Neuronal stem cell (in vitro differentiated cells): ENCODE measurements at regions not wholly inside any gene's neighbourhood (a gene's known extent, or its start where the extent isn't known, plus 50 kb on each side); places are given as distances from the start of the nearest gene placed in this dataset.

ENCODE experiments used
- DNase-seq: peaks from one replicate; pipeline ENCODE4 v3.0.0-alpha.2; 2013; ENCODE audit warnings: low spot score
- H2AFZ ChIP-seq: one replicate; pipeline ENCODE4 v1.6.1; 2013; ENCODE audit warnings: mild to moderate bottlenecking, low read length, inconsistent platforms
- H2AK5ac ChIP-seq: 2 replicates; pipeline ENCODE4 v1.6.1; 2013; ENCODE audit warnings: low read depth, mild to moderate bottlenecking, inconsistent platforms, low read length, moderate library complexity, mixed read lengths
- H2BK120ac ChIP-seq: 2 replicates; pipeline ENCODE4 v1.6.1; 2013; ENCODE audit warnings: low read depth, mild to moderate bottlenecking, inconsistent platforms, low read length, moderate library complexity, mixed read lengths
- H2BK12ac ChIP-seq: one replicate; pipeline ENCODE4 v1.6.1; 2013; ENCODE audit warnings: low read length, inconsistent platforms
- H2BK15ac ChIP-seq: 2 replicates; pipeline ENCODE4 v1.6.1; 2013; ENCODE audit warnings: mild to moderate bottlenecking, low read length, inconsistent platforms, mixed read lengths
- H2BK5ac ChIP-seq: one replicate; pipeline ENCODE4 v1.6.1; 2013; ENCODE audit warnings: inconsistent platforms, mild to moderate bottlenecking, low read length, moderate library complexity
- H3K14ac ChIP-seq: one replicate; pipeline ENCODE4 v1.6.1; 2013; ENCODE audit warnings: low read length, inconsistent platforms
- H3K18ac ChIP-seq: 2 replicates; pipeline ENCODE4 v1.6.1; 2013; ENCODE audit warnings: low read length, inconsistent platforms
- H3K23ac ChIP-seq: 2 replicates; pipeline ENCODE4 v1.6.1; 2013; ENCODE audit warnings: low read depth, mild to moderate bottlenecking, mixed read lengths, low read length, inconsistent platforms; ENCODE audit not compliant: poor library complexity
- H3K27ac ChIP-seq: replicated peaks from 3 replicates; pipeline ENCODE4 v1.5.1; 2013; ENCODE audit warnings: low read length, inconsistent platforms
- H3K27me3 ChIP-seq, 3 experiments: 2 replicates each; pipeline ENCODE4 v1.6.1; 2013; ENCODE audit warnings: low read length in 3 of 3, mild to moderate bottlenecking in 2 of 3, inconsistent platforms in 1 of 3, low read depth in 1 of 3, mixed read lengths in 1 of 3, moderate library complexity in 1 of 3; ENCODE audit not compliant: control insufficient read depth in 3 of 3, insufficient read depth in 3 of 3
- H3K36me3 ChIP-seq, 2 donors: replicated peaks in 1 of 2; 2 replicates each; pipeline ENCODE4 v1.6.1; 2013; ENCODE audit warnings: low read length in 2 of 2; ENCODE audit not compliant: control insufficient read depth in 2 of 2, insufficient read depth in 2 of 2
- H3K4ac ChIP-seq: 2 replicates; pipeline ENCODE4 v1.6.1; 2013; ENCODE audit warnings: inconsistent platforms, mild to moderate bottlenecking, low read length, moderate library complexity
- H3K4me1 ChIP-seq, 2 donors: 1 replicate in 1 of 2; 2 replicates in 1 of 2; pipeline ENCODE4 v1.6.1; 2013; ENCODE audit warnings: low read length in 2 of 2, low read depth in 1 of 2; ENCODE audit not compliant: control insufficient read depth in 2 of 2, insufficient read depth in 1 of 2
- H3K4me2 ChIP-seq: one replicate; pipeline ENCODE4 v1.6.1; 2013; ENCODE audit warnings: mild to moderate bottlenecking, low read length, inconsistent platforms; ENCODE audit not compliant: insufficient read depth, poor library complexity, severe bottlenecking
- H3K4me3 ChIP-seq, 2 donors: 2 replicates each; pipeline ENCODE4 v1.5.1; 2013; ENCODE audit warnings: low read length in 2 of 2, mild to moderate bottlenecking in 2 of 2, inconsistent platforms in 1 of 2, moderate library complexity in 1 of 2
- H3K79me1 ChIP-seq: one replicate; pipeline ENCODE4 v1.6.1; 2013; ENCODE audit warnings: low read depth, mild to moderate bottlenecking, inconsistent platforms, low read length, moderate library complexity
- H3K9ac ChIP-seq: one replicate; pipeline ENCODE4 v1.6.1; 2013; ENCODE audit warnings: mild to moderate bottlenecking, low read depth, low read length, inconsistent platforms; ENCODE audit not compliant: poor library complexity
- H3K9me3 ChIP-seq, 2 donors: replicated peaks in 1 of 2; 2 replicates each; pipeline versions ENCODE3 to v1.6.1; 2013; ENCODE audit warnings: low read length in 2 of 2, mild to moderate bottlenecking in 2 of 2, inconsistent platforms in 1 of 2, low read depth in 1 of 2, mixed read lengths in 1 of 2, moderate library complexity in 1 of 2; ENCODE audit not compliant: control insufficient read depth in 2 of 2, insufficient read depth in 1 of 2
- H4K8ac ChIP-seq: one replicate; pipeline ENCODE4 v1.6.1; 2013; ENCODE audit warnings: low read depth, mild to moderate bottlenecking, inconsistent platforms, low read length, moderate library complexity
- H4K91ac ChIP-seq: one replicate; pipeline ENCODE4 v1.6.1; 2013; ENCODE audit warnings: low read length, low read depth, mild to moderate bottlenecking, inconsistent platforms; ENCODE audit not compliant: poor library complexity
- WGBS, 2 donors: extraction: QIAGEN DNeasy Blood & Tissue Kit; methylation state at CpG; one replicate each; pipeline ENCODE4 v1.1.7; 2013; ENCODE audit warnings: missing lambda C conversion rate in 2 of 2, mixed read lengths in 1 of 2; ENCODE audit not compliant: insufficient read length in 2 of 2, insufficient replicate concordance in 1 of 2; ENCODE audit errors: extremely low coverage in 2 of 2; 5-methylcytosine and 5-hydroxymethylcytosine counted together

- Histone ChIP-seq H2BK120ac (no peak overlapping the region), H3K36me3 (no peaks in the 10 kb centered on the region), H2AK5ac (no peak overlapping the region), H3K4me3 (no peak overlapping the region), H2AFZ (no peak overlapping the region), H3K27ac (no peak overlapping the region), H3K23ac (no peak overlapping the region), H4K8ac (no peak overlapping the region), H2BK12ac (no peak overlapping the region), H2BK5ac (no peak overlapping the region), H4K91ac (no peak overlapping the region), H3K79me1 (no peaks in the 10 kb centered on the region), H2BK15ac (no peak overlapping the region), H3K27me3 (no peaks in the 10 kb centered on the region), H3K14ac (peak overlapping the region; percentile 56), H3K4ac (no peak overlapping the region), H3K9ac (no peak overlapping the region), H3K18ac (no peak overlapping the region), H3K4me1 (no peaks in the 10 kb centered on the region), H3K4me2 (no peak overlapping the region), H3K9me3 (no peaks in the 10 kb centered on the region)
- no CpG with 5 or more reads among the region's 7 CpGs for WGBS, 2 donors
- no peak for DNase-seq
These were observed 1253.8 kb downstream of the MRPL39 start for GRCh38 chr21:24353492-24353891.

- H2AFZ ChIP-seq = no peak overlapping the region
- H3K27ac ChIP-seq = no peak overlapping the region
- no peak overlapping the region for H2BK12ac ChIP-seq
- H2AK5ac ChIP-seq = no peak overlapping the region
- no peak overlapping the region for H2BK120ac ChIP-seq
- no peak overlapping the region for H3K4me3 ChIP-seq
- H3K4me2 ChIP-seq = no peak overlapping the region
- H3K4ac ChIP-seq = no peak overlapping the region
- H3K9ac ChIP-seq = no peak overlapping the region
- H3K4me1 ChIP-seq = no peaks in the 10 kb centered on the region
- no peak overlapping the region for H4K91ac ChIP-seq
- H2BK5ac ChIP-seq = no peak overlapping the region
- H4K8ac ChIP-seq = no peak overlapping the region
- DNase-seq = no peak
- H3K27me3 ChIP-seq = no peaks in the 10 kb centered on the region
- H3K14ac ChIP-seq = no peak overlapping the region
- no CpG with 5 or more reads among the region's 2 CpGs for WGBS, 2 donors
- H3K79me1 ChIP-seq = no peaks in the 10 kb centered on the region
- H3K36me3 ChIP-seq = no peaks in the 10 kb centered on the region
- no peak overlapping the region for H3K18ac ChIP-seq
- H2BK15ac ChIP-seq = no peak overlapping the region
- H3K9me3 ChIP-seq = no peaks in the 10 kb centered on the region
- H3K23ac ChIP-seq = no peak overlapping the region
These were observed 1267.9 kb downstream of the MRPL39 start for GRCh38 chr21:24339406-24339805.

GRCh38 chr21:24336491-24336890, 1270.8 kb downstream of the MRPL39 start:
- Histone ChIP-seq H2BK120ac (no peak overlapping the region), H2AFZ (no peak overlapping the region), H3K4ac (no peak overlapping the region), H3K18ac (no peak overlapping the region), H3K9me3 (no peaks in the 10 kb centered on the region), H4K91ac (no peak overlapping the region), H2BK12ac (no peak overlapping the region), H3K36me3 (no peaks in the 10 kb centered on the region), H2AK5ac (no peak overlapping the region), H3K9ac (no peak overlapping the region), H2BK15ac (no peak overlapping the region), H2BK5ac (no peak overlapping the region), H3K27ac (no peak overlapping the region), H3K27me3 (no peaks in the 10 kb centered on the region), H3K23ac (no peak overlapping the region), H3K4me1 (peaks cover 0 to 2% of the 10 kb centered on the region in 2 donors), H3K79me1 (no peaks in the 10 kb centered on the region), H3K4me3 (no peak overlapping the region), H3K4me2 (no peak overlapping the region), H3K14ac (no peak overlapping the region), H4K8ac (no peak overlapping the region)
- WGBS, 2 donors = no CpG with 5 or more reads among the region's 6 CpGs
- no peak for DNase-seq

GRCh38 chr21:24323536-24323935, 1283.7 kb downstream of the MRPL39 start:
- no CpG with 5 or more reads among the region's 2 CpGs for whole genome bisulfite sequencing, 2 donors
- Histone ChIP-seq H3K23ac (no peak overlapping the region), H3K4ac (no peak overlapping the region), H3K18ac (no peak overlapping the region), H2BK15ac (no peak overlapping the region), H2BK5ac (no peak overlapping the region), H3K36me3 (no peaks in the 10 kb centered on the region), H3K4me3 (no peak overlapping the region), H3K27me3 (no peaks in the 10 kb centered on the region), H2AK5ac (no peak overlapping the region), H3K27ac (no peak overlapping the region), H3K14ac (no peak overlapping the region), H2BK120ac (no peak overlapping the region), H2AFZ (no peak overlapping the region), H2BK12ac (no peak overlapping the region), H3K4me1 (no peaks in the 10 kb centered on the region), H3K4me2 (no peak overlapping the region), H3K9ac (no peak overlapping the region), H3K9me3 (no peaks in the 10 kb centered on the region), H4K8ac (no peak overlapping the region), H4K91ac (no peak overlapping the region), H3K79me1 (no peaks in the 10 kb centered on the region)
- no peak for DNase-seq
